ENCODE measurements at regions not wholly inside any gene's neighbourhood (a gene's known extent, or its start where the extent isn't known, plus 50 kb on each side); places are given as distances from the start of the nearest gene placed in this dataset.

- TF ChIP-seq, protein P1, sequence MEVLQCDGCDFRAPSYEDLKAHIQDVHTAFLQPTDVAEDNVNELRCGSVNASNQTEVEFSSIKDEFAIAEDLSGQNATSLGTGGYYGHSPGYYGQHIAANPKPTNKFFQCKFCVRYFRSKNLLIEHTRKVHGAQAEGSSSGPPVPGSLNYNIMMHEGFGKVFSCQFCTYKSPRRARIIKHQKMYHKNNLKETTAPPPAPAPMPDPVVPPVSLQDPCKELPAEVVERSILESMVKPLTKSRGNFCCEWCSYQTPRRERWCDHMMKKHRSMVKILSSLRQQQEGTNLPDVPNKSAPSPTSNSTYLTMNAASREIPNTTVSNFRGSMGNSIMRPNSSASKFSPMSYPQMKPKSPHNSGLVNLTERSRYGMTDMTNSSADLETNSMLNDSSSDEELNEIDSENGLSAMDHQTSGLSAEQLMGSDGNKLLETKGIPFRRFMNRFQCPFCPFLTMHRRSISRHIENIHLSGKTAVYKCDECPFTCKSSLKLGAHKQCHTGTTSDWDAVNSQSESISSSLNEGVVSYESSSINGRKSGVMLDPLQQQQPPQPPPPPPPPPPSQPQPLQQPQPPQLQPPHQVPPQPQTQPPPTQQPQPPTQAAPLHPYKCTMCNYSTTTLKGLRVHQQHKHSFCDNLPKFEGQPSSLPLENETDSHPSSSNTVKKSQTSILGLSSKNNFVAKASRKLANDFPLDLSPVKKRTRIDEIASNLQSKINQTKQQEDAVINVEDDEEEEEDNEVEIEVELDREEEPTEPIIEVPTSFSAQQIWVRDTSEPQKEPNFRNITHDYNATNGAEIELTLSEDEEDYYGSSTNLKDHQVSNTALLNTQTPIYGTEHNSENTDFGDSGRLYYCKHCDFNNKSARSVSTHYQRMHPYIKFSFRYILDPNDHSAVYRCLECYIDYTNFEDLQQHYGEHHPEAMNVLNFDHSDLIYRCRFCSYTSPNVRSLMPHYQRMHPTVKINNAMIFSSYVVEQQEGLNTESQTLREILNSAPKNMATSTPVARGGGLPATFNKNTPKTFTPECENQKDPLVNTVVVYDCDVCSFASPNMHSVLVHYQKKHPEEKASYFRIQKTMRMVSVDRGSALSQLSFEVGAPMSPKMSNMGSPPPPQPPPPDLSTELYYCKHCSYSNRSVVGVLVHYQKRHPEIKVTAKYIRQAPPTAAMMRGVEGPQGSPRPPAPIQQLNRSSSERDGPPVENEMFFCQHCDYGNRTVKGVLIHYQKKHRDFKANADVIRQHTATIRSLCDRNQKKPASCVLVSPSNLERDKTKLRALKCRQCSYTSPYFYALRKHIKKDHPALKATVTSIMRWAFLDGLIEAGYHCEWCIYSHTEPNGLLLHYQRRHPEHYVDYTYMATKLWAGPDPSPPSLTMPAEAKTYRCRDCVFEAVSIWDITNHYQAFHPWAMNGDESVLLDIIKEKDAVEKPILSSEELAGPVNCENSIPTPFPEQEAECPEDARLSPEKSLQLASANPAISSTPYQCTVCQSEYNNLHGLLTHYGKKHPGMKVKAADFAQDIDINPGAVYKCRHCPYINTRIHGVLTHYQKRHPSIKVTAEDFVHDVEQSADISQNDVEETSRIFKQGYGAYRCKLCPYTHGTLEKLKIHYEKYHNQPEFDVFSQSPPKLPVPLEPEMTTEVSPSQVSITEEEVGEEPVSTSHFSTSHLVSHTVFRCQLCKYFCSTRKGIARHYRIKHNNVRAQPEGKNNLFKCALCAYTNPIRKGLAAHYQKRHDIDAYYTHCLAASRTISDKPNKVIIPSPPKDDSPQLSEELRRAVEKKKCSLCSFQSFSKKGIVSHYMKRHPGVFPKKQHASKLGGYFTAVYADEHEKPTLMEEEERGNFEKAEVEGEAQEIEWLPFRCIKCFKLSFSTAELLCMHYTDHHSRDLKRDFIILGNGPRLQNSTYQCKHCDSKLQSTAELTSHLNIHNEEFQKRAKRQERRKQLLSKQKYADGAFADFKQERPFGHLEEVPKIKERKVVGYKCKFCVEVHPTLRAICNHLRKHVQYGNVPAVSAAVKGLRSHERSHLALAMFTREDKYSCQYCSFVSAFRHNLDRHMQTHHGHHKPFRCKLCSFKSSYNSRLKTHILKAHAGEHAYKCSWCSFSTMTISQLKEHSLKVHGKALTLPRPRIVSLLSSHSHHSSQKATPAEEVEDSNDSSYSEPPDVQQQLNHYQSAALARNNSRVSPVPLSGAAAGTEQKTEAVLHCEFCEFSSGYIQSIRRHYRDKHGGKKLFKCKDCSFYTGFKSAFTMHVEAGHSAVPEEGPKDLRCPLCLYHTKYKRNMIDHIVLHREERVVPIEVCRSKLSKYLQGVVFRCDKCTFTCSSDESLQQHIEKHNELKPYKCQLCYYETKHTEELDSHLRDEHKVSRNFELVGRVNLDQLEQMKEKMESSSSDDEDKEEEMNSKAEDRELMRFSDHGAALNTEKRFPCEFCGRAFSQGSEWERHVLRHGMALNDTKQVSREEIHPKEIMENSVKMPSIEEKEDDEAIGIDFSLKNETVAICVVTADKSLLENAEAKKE (CRISPR knock-in tag; IDR thresholded peaks at IDR 0.05), result no peak
- no peak for TF ChIP-seq ZNF114 (CRISPR knock-in tag; IDR thresholded peaks at IDR 0.05)
Measured at GRCh38 chr2:120474486-120474885, 128.6 kb downstream of the INHBB start (continued).

- Mint-ChIP-seq H3K9me3 (no peaks in the 10 kb centered on the region), H3K27me3 (ENCODE audit: insufficient read depth, low read depth, poor library complexity) (peaks cover 23% of the 10 kb centered on the region), H3K4me3 (no peak overlapping the region), H3K36me3 (ENCODE audit: low read depth) (no peaks in the 10 kb centered on the region; the same call in 2 of the 3 replicates), H3K27ac (no peak overlapping the region), H3K4me1 (no peaks in the 10 kb centered on the region)
- no peaks in the 10 kb centered on the region for H4K20me1 ChIP-seq (replicated peaks; ENCODE audit: insufficient read depth)
- DNase-seq (ENCODE audit: low spot score) (no peak), ATAC-seq (no peak)
- TF ChIP-seq STAT1 (IDR thresholded peaks at IDR 0.05; ENCODE audit: unreplicated experiment), result no peak
- TF ChIP-seq, protein P2, sequence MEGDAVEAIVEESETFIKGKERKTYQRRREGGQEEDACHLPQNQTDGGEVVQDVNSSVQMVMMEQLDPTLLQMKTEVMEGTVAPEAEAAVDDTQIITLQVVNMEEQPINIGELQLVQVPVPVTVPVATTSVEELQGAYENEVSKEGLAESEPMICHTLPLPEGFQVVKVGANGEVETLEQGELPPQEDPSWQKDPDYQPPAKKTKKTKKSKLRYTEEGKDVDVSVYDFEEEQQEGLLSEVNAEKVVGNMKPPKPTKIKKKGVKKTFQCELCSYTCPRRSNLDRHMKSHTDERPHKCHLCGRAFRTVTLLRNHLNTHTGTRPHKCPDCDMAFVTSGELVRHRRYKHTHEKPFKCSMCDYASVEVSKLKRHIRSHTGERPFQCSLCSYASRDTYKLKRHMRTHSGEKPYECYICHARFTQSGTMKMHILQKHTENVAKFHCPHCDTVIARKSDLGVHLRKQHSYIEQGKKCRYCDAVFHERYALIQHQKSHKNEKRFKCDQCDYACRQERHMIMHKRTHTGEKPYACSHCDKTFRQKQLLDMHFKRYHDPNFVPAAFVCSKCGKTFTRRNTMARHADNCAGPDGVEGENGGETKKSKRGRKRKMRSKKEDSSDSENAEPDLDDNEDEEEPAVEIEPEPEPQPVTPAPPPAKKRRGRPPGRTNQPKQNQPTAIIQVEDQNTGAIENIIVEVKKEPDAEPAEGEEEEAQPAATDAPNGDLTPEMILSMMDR (conservative IDR thresholded peaks at IDR 0.05; ENCODE audit: low read depth in 2 of 2), result no peak
- TF ChIP-seq NANOG (IDR thresholded peaks at IDR 0.05; ENCODE audit: borderline replicate concordance), result no peak
- TF ChIP-seq CREB1 (CRISPR knock-in tag; IDR thresholded peaks at IDR 0.05; ENCODE audit: low read depth), result no peak
- TF ChIP-seq, protein P3, sequence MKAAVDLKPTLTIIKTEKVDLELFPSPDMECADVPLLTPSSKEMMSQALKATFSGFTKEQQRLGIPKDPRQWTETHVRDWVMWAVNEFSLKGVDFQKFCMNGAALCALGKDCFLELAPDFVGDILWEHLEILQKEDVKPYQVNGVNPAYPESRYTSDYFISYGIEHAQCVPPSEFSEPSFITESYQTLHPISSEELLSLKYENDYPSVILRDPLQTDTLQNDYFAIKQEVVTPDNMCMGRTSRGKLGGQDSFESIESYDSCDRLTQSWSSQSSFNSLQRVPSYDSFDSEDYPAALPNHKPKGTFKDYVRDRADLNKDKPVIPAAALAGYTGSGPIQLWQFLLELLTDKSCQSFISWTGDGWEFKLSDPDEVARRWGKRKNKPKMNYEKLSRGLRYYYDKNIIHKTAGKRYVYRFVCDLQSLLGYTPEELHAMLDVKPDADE (IDR thresholded peaks at IDR 0.05), result no peak
- no peak for TF ChIP-seq JUNB (IDR thresholded peaks at IDR 0.05; ENCODE audit: unreplicated experiment)
- TF ChIP-seq ZNF114 (CRISPR knock-in tag; IDR thresholded peaks at IDR 0.05), result no peak
- H3K4me3 ChIP-seq, result no peak overlapping the region
- no peak overlapping the region for H3K27ac ChIP-seq (ENCODE audit: low read depth)
- H3K9me2 ChIP-seq (ENCODE audit: insufficient read depth), result no peaks in the 10 kb centered on the region
- H3K4me2 ChIP-seq, result no peak overlapping the region
- H3K79me2 ChIP-seq (replicated peaks; ENCODE audit: insufficient read depth), result no peaks in the 10 kb centered on the region
- H3F3A ChIP-seq (replicated peaks; ENCODE audit: low read depth), result no peaks in the 10 kb centered on the region
- no peaks in the 10 kb centered on the region for H3K36me3 ChIP-seq (ENCODE audit: insufficient read depth)
- H2AFZ ChIP-seq, result no peak overlapping the region
- H3K4me1 ChIP-seq (ENCODE audit: insufficient read depth), result no peaks in the 10 kb centered on the region
- H3K27me3 ChIP-seq (ENCODE audit: insufficient read depth), result peaks cover 29% of the 10 kb centered on the region
Measured at GRCh38 chr2:120476141-120476540, 130.2 kb downstream of the INHBB start.
